ENCODE measurements at regions not wholly inside any gene's neighbourhood (a gene's known extent, or its start where the extent isn't known, plus 50 kb on each side); places are given as distances from the start of the nearest gene placed in this dataset.

DNA sequence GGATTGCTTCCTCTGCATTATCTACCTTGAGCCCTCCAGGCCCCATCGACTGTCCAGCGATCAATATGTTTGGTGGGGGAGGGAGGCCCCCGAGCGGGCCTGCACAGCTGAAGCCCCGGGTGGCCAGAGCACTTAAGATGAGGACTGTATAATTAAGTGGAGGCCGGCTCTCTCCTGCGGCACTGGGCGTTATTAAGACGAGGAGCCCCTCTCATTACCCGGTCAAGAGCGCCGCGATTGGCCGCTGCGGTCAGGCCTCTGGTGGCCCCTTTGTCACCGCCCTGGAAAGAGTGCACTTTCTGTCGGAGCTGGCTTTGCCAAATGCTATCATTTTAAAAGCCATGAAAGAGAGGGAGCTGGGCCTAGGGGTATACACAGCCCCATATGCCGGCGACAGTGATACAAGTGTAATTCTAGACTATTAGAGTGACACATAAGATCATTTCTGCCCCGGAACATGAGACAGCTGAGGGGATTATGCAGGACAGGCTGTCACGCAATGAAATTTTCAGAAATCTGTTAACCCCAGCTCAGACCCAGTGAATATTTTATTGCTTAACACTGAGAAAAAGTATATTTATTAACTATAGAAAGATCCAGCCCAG, 106.3 kb upstream of the IRX1 start:
- TF ChIP-seq MAX (IDR thresholded peaks at IDR 0.05; ENCODE audit: low read depth, low read length) (no peak), KAT2A (conservative IDR thresholded peaks at IDR 0.05; ENCODE audit: control insufficient read depth, low read depth, low read length) (no peak)
- TF ChIP-seq, protein P1, sequence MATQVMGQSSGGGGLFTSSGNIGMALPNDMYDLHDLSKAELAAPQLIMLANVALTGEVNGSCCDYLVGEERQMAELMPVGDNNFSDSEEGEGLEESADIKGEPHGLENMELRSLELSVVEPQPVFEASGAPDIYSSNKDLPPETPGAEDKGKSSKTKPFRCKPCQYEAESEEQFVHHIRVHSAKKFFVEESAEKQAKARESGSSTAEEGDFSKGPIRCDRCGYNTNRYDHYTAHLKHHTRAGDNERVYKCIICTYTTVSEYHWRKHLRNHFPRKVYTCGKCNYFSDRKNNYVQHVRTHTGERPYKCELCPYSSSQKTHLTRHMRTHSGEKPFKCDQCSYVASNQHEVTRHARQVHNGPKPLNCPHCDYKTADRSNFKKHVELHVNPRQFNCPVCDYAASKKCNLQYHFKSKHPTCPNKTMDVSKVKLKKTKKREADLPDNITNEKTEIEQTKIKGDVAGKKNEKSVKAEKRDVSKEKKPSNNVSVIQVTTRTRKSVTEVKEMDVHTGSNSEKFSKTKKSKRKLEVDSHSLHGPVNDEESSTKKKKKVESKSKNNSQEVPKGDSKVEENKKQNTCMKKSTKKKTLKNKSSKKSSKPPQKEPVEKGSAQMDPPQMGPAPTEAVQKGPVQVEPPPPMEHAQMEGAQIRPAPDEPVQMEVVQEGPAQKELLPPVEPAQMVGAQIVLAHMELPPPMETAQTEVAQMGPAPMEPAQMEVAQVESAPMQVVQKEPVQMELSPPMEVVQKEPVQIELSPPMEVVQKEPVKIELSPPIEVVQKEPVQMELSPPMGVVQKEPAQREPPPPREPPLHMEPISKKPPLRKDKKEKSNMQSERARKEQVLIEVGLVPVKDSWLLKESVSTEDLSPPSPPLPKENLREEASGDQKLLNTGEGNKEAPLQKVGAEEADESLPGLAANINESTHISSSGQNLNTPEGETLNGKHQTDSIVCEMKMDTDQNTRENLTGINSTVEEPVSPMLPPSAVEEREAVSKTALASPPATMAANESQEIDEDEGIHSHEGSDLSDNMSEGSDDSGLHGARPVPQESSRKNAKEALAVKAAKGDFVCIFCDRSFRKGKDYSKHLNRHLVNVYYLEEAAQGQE (IDR thresholded peaks at IDR 0.05; ENCODE audit: low read depth, low read length): no peak
